K562 (cell line): ENCODE measurements at regions not wholly inside any gene's neighbourhood (a gene's known extent, or its start where the extent isn't known, plus 50 kb on each side); places are given as distances from the start of the nearest gene placed in this dataset.

Experiments
- ARID1B ChIP-seq: fragments of 450-650 bp; IDR thresholded peaks from 2 replicates; pipeline ENCODE4 v1.6.1; 2016; ENCODE audit warnings: antibody characterized with exemption, mild to moderate bottlenecking, inconsistent platforms
- BCOR ChIP-seq: fragments of 450-650 bp; IDR thresholded peaks from 2 replicates; pipeline ENCODE4 v1.6.1; 2016
- BRD4 ChIP-seq: fragments of 200-600 bp; sonication (generic); IDR thresholded peaks from 2 replicates; pipeline ENCODE4 v1.6.1; 2017; ENCODE audit warnings: inconsistent platforms
- CEBPB ChIP-seq: fragments of 450-650 bp; IDR thresholded peaks from 2 replicates; pipeline ENCODE4 v1.6.1; 2016; ENCODE audit warnings: missing genetic modification characterization, missing compliant biosample characterization
- CREB1 ChIP-seq, 2 experiments: sonication (generic) in 1 of 2; formaldehyde crosslinking in 1 of 2; IDR thresholded peaks; 2 replicates each; pipeline versions ENCODE4 v1.6.1 to v1.8.0; 2012 to 2022; ENCODE audit warnings: inconsistent platforms in 1 of 2, mild to moderate bottlenecking in 1 of 2, missing genetic modification reagents in 1 of 2, moderate library complexity in 1 of 2
- DPF2 ChIP-seq: fragments of 450-650 bp; IDR thresholded peaks from 2 replicates; pipeline ENCODE4 v1.6.1; 2016
- EHMT2 ChIP-seq: fragments of 450-650 bp; IDR thresholded peaks from 2 replicates; pipeline ENCODE4 v1.6.1; 2018; ENCODE audit warnings: antibody characterized with exemption
- ESRRB ChIP-seq: fragments of 250-450 bp; sonication (Bioruptor Pico); IDR thresholded peaks from 2 replicates; pipeline ENCODE4 v1.5.0; 2020; ENCODE audit warnings: mild to moderate bottlenecking, moderate library complexity, borderline replicate concordance
- ETV6 ChIP-seq, 3 experiments: fragments of 150-350 bp in 1 of 3; sonication (generic) in 1 of 3; formaldehyde crosslinking in 1 of 3; IDR thresholded peaks; 2 replicates each; pipeline versions ENCODE4 v1.6.1 to v1.8.0; 2014 to 2022; ENCODE audit warnings: borderline replicate concordance in 2 of 3, low read depth in 2 of 3, antibody characterized with exemption in 1 of 3, low read length in 1 of 3, mild to moderate bottlenecking in 1 of 3, missing genetic modification reagents in 1 of 3
- HCFC1 ChIP-seq: IDR thresholded peaks from 2 replicates; pipeline ENCODE4 v1.6.1; 2012; ENCODE audit warnings: low read depth, low read length, improper control_type of control experiment
- HDGF ChIP-seq: fragments of 450-650 bp; IDR thresholded peaks from 2 replicates; pipeline ENCODE4 v1.6.1; 2016
- MAFG ChIP-seq: fragments of 450-650 bp; conservative IDR thresholded peaks from 2 replicates; pipeline ENCODE4 v1.6.1; 2016; ENCODE audit warnings: missing genetic modification characterization, missing compliant biosample characterization
- NELFE ChIP-seq: IDR thresholded peaks from 2 replicates; pipeline ENCODE4 v1.6.1; 2011; ENCODE audit warnings: mild to moderate bottlenecking; ENCODE audit not compliant: insufficient read depth, insufficient read length
- NFE2 ChIP-seq: IDR thresholded peaks from 2 replicates; pipeline ENCODE4 v1.6.1; 2014; ENCODE audit warnings: antibody characterized with exemption, low read depth
- SAP30 ChIP-seq: fragments of 200-600 bp; sonication (generic); IDR thresholded peaks from 2 replicates; pipeline ENCODE4 v1.6.1; 2012; ENCODE audit warnings: borderline replicate concordance, low read depth, mild to moderate bottlenecking, moderate library complexity, low read length, control low read depth, inconsistent platforms; ENCODE audit not compliant: insufficient read depth, poor library complexity, severe bottlenecking
- SMARCB1 ChIP-seq: IDR thresholded peaks from 2 replicates; pipeline ENCODE4 v1.6.1; 2011; ENCODE audit warnings: improper control_type of control experiment, low read depth; ENCODE audit not compliant: insufficient read length
- XRCC5 ChIP-seq: fragments of 200-400 bp; formaldehyde crosslinking; IDR thresholded peaks from 2 replicates; pipeline ENCODE4 v1.6.1; 2017; ENCODE audit warnings: low read depth, mild to moderate bottlenecking, low read length
- YBX1 ChIP-seq: fragments of 450-650 bp; IDR thresholded peaks from 2 replicates; pipeline ENCODE4 v1.7.1; 2016; ENCODE audit warnings: mild to moderate bottlenecking
- ZC3H11A ChIP-seq: IDR thresholded peaks from 2 replicates; pipeline ENCODE4 v1.6.1; 2012; ENCODE audit warnings: low read depth, low read length, improper control_type of control experiment
- ZNF140 ChIP-seq: fragments of 250-450 bp; sonication (Bioruptor Pico); IDR thresholded peaks from 2 replicates; pipeline ENCODE4 v1.8.0; 2021; ENCODE audit warnings: moderate library complexity, mild to moderate bottlenecking, inconsistent platforms
- ZNF436 ChIP-seq: fragments of 250-450, 450-650 bp; sonication (Bioruptor Pico); formaldehyde crosslinking; IDR thresholded peaks from 2 replicates; pipeline ENCODE4 v1.7.0; 2020; ENCODE audit warnings: mild to moderate bottlenecking
- ZNF551 ChIP-seq: fragments of 250-450 bp; sonication (Bioruptor Pico); IDR thresholded peaks from 2 replicates; pipeline ENCODE4 v1.5.0; 2021; ENCODE audit warnings: mild to moderate bottlenecking, moderate library complexity
- ZNF766 ChIP-seq: fragments of 200-800 bp; sonication (Bioruptor generic); conservative IDR thresholded peaks from 2 replicates; pipeline ENCODE4 v1.6.1; 2016; ENCODE audit warnings: missing genetic modification characterization, missing compliant biosample characterization
- ZNF785 ChIP-seq: fragments of 250-450 bp; sonication (Bioruptor Pico); IDR thresholded peaks from 2 replicates; pipeline ENCODE4 v1.4.0; 2020; ENCODE audit warnings: mild to moderate bottlenecking
- TF ChIP-seq, protein P1 (sequence below): fragments of 250-450 bp; sonication (Bioruptor Pico); IDR thresholded peaks from 2 replicates; pipeline ENCODE4 v1.4.0; 2020
- TF ChIP-seq, protein P2 (sequence below): fragments of 450-650 bp; IDR thresholded peaks from 2 replicates; pipeline ENCODE4 v1.6.1; 2016
- TF ChIP-seq, protein P3 (sequence below): fragments of 450-650 bp; IDR thresholded peaks from 2 replicates; pipeline ENCODE4 v1.6.1; 2016; ENCODE audit warnings: mild to moderate bottlenecking

DNA sequence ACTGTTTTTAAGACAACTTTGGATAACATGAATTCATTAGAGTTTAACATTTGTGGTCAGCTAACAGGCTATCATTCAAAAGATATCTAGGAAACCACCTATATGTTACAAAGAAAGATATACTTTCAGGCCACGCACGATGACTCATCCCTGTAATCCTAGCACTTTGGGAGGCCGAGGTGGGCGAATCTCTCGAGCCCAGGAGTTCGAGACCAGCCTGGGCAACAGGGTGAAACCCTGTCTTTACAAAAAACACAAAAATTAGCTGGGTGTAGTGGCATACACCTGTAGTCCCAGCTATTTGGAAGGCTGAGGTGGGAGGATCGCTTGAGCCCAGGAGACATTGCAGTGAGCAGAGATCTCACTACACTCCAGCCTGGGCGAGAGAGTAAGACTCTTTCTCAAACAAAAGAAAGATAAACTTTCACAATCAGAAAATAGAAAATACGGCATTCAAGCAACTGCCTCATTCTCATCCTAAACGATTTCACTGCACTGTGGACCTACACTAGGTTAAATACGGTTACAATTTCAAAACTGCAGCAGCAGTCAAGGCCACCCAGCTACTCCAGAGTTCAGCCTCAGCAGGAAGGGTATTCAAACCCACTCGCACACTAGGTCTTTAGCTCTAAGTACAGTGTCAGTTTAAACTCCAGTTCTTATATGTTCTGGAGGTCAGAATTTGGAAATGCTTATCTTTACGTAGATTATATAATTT lies 250.0 kb upstream of the SLC39A10 start (continued):
- TF ChIP-seq SAP30 (no peak), YBX1 (no peak), ETV6 (IDR thresholded peaks at IDR 0.05; ENCODE audit: borderline replicate concordance in 1 of 2, low read depth in 2 of 2, low read length in 1 of 2) (no peak), ETV6 (CRISPR knock-in tag; IDR thresholded peaks at IDR 0.05; ENCODE audit: borderline replicate concordance) (no peak), ZNF785 (no peak), ZNF766 (CRISPR knock-in tag) (no peak), BRD4 (no peak), ARID1B (peak; percentile 82), SMARCB1 (no peak), NELFE (no peak), HCFC1 (no peak), ZNF551 (CRISPR knock-in tag) (no peak), NFE2 (peak; percentile 58), EHMT2 (0 out of 2 replicates have a peak, but pooled peaks have one; percentile 12), BCOR (0 out of 2 replicates have a peak, but pooled peaks have one; percentile 21), DPF2 (peak; percentile 89), MAFG (no peak), HDGF (no peak), ZNF436 (CRISPR knock-in tag) (no peak), ESRRB (CRISPR knock-in tag) (no peak), CEBPB (peak; percentile 29; the same call in 1 of the 2 replicates), ZNF140 (CRISPR knock-in tag) (no peak), CREB1 (IDR thresholded peaks at IDR 0.05) (peak; percentile 14; the same call in 1 of the 2 replicates), CREB1 (CRISPR knock-in tag; IDR thresholded peaks at IDR 0.05) (no peak), XRCC5 (no peak), ZC3H11A (no peak)
- TF ChIP-seq, protein P1, sequence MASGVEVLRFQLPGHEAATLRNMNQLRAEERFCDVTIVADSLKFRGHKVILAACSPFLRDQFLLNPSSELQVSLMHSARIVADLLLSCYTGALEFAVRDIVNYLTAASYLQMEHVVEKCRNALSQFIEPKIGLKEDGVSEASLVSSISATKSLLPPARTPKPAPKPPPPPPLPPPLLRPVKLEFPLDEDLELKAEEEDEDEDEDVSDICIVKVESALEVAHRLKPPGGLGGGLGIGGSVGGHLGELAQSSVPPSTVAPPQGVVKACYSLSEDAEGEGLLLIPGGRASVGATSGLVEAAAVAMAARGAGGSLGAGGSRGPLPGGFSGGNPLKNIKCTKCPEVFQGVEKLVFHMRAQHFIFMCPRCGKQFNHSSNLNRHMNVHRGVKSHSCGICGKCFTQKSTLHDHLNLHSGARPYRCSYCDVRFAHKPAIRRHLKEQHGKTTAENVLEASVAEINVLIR (CRISPR knock-in tag): no peak
- TF ChIP-seq, protein P2, sequence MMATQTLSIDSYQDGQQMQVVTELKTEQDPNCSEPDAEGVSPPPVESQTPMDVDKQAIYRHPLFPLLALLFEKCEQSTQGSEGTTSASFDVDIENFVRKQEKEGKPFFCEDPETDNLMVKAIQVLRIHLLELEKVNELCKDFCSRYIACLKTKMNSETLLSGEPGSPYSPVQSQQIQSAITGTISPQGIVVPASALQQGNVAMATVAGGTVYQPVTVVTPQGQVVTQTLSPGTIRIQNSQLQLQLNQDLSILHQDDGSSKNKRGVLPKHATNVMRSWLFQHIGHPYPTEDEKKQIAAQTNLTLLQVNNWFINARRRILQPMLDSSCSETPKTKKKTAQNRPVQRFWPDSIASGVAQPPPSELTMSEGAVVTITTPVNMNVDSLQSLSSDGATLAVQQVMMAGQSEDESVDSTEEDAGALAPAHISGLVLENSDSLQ: peak; percentile 62
- TF ChIP-seq, protein P3, sequence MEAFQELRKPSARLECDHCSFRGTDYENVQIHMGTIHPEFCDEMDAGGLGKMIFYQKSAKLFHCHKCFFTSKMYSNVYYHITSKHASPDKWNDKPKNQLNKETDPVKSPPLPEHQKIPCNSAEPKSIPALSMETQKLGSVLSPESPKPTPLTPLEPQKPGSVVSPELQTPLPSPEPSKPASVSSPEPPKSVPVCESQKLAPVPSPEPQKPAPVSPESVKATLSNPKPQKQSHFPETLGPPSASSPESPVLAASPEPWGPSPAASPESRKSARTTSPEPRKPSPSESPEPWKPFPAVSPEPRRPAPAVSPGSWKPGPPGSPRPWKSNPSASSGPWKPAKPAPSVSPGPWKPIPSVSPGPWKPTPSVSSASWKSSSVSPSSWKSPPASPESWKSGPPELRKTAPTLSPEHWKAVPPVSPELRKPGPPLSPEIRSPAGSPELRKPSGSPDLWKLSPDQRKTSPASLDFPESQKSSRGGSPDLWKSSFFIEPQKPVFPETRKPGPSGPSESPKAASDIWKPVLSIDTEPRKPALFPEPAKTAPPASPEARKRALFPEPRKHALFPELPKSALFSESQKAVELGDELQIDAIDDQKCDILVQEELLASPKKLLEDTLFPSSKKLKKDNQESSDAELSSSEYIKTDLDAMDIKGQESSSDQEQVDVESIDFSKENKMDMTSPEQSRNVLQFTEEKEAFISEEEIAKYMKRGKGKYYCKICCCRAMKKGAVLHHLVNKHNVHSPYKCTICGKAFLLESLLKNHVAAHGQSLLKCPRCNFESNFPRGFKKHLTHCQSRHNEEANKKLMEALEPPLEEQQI: peak; percentile 79
